ENCODE measurements at regions not wholly inside any gene's neighbourhood (a gene's known extent, or its start where the extent isn't known, plus 50 kb on each side); places are given as distances from the start of the nearest gene placed in this dataset.

DNA sequence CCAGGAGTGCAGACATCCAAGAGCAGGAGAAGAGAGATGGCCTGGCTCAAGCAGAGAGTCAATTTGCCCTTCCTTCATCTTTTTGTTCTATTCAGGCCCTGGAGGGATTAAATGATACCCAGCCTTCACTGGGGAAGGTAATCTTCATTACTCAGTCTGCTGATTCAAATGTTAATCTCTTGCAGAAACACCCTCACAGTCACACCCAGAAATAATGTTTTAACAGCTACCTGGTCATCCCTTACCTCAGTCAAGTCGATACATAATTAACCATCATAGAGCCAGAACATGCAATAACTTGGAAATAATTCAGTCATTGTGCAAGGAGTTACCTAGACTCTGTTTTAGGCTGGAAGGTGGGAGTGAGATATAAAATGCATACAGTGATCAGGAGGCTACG, 163.7 kb upstream of the TNP1 start:
- CTCF ChIA-PET, result no interaction called here
- H3K9me3 Mint-ChIP-seq (ENCODE audit: insufficient read depth), result no peaks in the 10 kb centered on the region
- no peak for DNase-seq

DNA sequence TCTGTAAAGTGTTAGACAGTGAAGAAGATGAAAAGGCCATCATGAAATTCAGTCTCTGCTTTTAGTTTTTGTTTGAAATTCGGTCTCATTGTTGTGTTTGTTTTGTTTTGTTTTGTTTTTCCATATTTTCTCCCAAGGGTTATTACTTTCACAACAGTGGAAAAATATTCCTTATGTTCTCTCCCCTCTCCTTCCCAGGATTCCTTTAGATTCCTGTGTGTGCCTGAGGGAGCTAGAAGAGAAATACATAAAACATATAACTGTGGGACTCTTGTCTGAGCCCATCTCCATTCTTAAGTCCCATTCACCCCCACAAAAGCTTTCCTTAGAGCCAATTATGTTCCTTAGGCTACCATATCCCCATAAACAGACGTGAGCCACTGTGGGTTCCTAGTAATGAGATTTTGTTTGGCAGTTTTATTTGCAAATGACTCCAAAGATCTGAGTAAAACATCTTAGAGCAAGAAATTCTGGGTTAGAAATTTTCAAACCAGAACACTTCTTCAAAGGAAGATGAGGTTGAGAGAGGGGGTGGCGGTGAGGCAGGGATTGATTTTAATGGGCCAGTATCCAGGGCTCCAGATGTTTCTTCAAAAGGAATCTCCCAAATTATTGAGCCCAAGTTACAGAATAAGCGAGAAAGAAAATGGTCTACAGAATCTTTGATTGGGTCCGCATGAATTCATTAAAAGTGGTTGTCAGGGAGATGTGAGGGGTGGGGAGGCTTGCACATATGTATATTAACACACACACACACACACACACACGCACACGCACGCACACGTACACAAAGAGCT, 157.8 kb upstream of the TNP1 start:
- Histone ChIP-seq H2AFZ (ENCODE audit: insufficient read depth, low read depth, low read length, poor library complexity, severe bottlenecking) (no peak overlapping the region), H3K79me2 (ENCODE audit: control insufficient read depth, insufficient read depth, low read length) (no peaks in the 10 kb centered on the region), H4K20me1 (ENCODE audit: control insufficient read depth, insufficient read depth, low read length, poor library complexity, severe bottlenecking) (no peaks in the 10 kb centered on the region), H3K9me3 (ENCODE audit: control extremely low read depth in 1 of 3, control insufficient read depth in 2 of 3, insufficient read depth in 1 of 3, low read length in 2 of 3) (no peaks in the 10 kb centered on the region), H3K4me2 (replicated peaks; ENCODE audit: low read depth, low read length, poor library complexity, severe bottlenecking) (no peak overlapping the region), H3K27ac (ENCODE audit: low read length in 2 of 2) (no peak overlapping the region), H3K27me3 (replicated peaks in 1 of 4; ENCODE audit: control extremely low read depth in 1 of 4, control insufficient read depth in 3 of 4, insufficient read depth in 4 of 4, low read length in 3 of 4) (peaks cover 0 to 3% (median 0%) of the 10 kb centered on the region in 4 experiments), H3K4me1 (ENCODE audit: control insufficient read depth in 2 of 2, insufficient read depth in 2 of 2, low read length in 2 of 2) (no peaks in the 10 kb centered on the region), H3K9ac (ENCODE audit: low read length) (no peak overlapping the region), H3K4me3 (ENCODE audit: control extremely low read depth in 1 of 5, extremely low read depth in 1 of 5, insufficient read depth in 1 of 5, low read depth in 2 of 5, low read length in 4 of 5) (no peak overlapping the region), H3K36me3 (replicated peaks in 1 of 2; ENCODE audit: control extremely low read depth in 1 of 2, control insufficient read depth in 1 of 2, extremely low read depth in 1 of 2, insufficient read depth in 2 of 2, low read length in 1 of 2) (no peaks in the 10 kb centered on the region)
- intact Hi-C loops (cut with micrococcal nuclease), result no loop called here
- WGBS (ENCODE audit: insufficient coverage), result no CpG with 5 or more reads among the region's 9 CpGs
- POLR2A ChIA-PET, result no interaction called here
- Mint-ChIP-seq H3K27me3 (peaks cover 24% of the 10 kb centered on the region), H3K4me3 (no peak overlapping the region), H3K27ac (no peak overlapping the region), H3K4me1 (no peaks in the 10 kb centered on the region), H3K9me3 (ENCODE audit: insufficient read depth) (no peaks in the 10 kb centered on the region)
- DNase-seq (no peak), ATAC-seq (ENCODE audit: low read depth) (no peak)
- TF ChIP-seq, protein P1, sequence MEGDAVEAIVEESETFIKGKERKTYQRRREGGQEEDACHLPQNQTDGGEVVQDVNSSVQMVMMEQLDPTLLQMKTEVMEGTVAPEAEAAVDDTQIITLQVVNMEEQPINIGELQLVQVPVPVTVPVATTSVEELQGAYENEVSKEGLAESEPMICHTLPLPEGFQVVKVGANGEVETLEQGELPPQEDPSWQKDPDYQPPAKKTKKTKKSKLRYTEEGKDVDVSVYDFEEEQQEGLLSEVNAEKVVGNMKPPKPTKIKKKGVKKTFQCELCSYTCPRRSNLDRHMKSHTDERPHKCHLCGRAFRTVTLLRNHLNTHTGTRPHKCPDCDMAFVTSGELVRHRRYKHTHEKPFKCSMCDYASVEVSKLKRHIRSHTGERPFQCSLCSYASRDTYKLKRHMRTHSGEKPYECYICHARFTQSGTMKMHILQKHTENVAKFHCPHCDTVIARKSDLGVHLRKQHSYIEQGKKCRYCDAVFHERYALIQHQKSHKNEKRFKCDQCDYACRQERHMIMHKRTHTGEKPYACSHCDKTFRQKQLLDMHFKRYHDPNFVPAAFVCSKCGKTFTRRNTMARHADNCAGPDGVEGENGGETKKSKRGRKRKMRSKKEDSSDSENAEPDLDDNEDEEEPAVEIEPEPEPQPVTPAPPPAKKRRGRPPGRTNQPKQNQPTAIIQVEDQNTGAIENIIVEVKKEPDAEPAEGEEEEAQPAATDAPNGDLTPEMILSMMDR (IDR thresholded peaks at IDR 0.05), result no peak
- no peak for TF ChIP-seq EZH2 (IDR thresholded peaks at IDR 0.05; ENCODE audit: borderline replicate concordance, insufficient read depth, low read depth, low read length, poor library complexity, severe bottlenecking)
- CTCF ChIA-PET, result no interaction called here

More for the DNA sequence above, 163.7 kb upstream of the TNP1 start:
- no peaks in the 10 kb centered on the region for H3K27me3 ChIP-seq (replicated peaks in 1 of 4; ENCODE audit: control extremely low read depth in 1 of 4, control insufficient read depth in 3 of 4, insufficient read depth in 4 of 4, low read length in 3 of 4)
- Mint-ChIP-seq H3K27ac (no peak overlapping the region), H3K27me3 (peaks cover 11% of the 10 kb centered on the region), H3K4me3 (no peak overlapping the region), H3K4me1 (no peaks in the 10 kb centered on the region)
- no peaks in the 10 kb centered on the region for H3K4me1 ChIP-seq (ENCODE audit: control insufficient read depth in 2 of 2, insufficient read depth in 2 of 2, low read length in 2 of 2)
- WGBS (ENCODE audit: insufficient coverage), result no CpG with 5 or more reads among the region's 2 CpGs
- POLR2A ChIA-PET, result no interaction called here
- no peak overlapping the region for H3K4me3 ChIP-seq (ENCODE audit: control extremely low read depth in 1 of 5, extremely low read depth in 1 of 5, insufficient read depth in 1 of 5, low read depth in 2 of 5, low read length in 4 of 5)
- no peak overlapping the region for H3K4me2 ChIP-seq (replicated peaks; ENCODE audit: low read depth, low read length, poor library complexity, severe bottlenecking)
- intact Hi-C loops (cut with micrococcal nuclease), result no loop called here
- H3K9me3 ChIP-seq (ENCODE audit: control extremely low read depth in 1 of 3, control insufficient read depth in 2 of 3, insufficient read depth in 1 of 3, low read length in 2 of 3), result no peaks in the 10 kb centered on the region
- TF ChIP-seq EZH2 (IDR thresholded peaks at IDR 0.05; ENCODE audit: borderline replicate concordance, insufficient read depth, low read depth, low read length, poor library complexity, severe bottlenecking), result no peak
- TF ChIP-seq, protein P1 (IDR thresholded peaks at IDR 0.05), result no peak
- H2AFZ ChIP-seq (ENCODE audit: insufficient read depth, low read depth, low read length, poor library complexity, severe bottlenecking), result no peak overlapping the region
- H3K36me3 ChIP-seq (replicated peaks in 1 of 2; ENCODE audit: control extremely low read depth in 1 of 2, control insufficient read depth in 1 of 2, extremely low read depth in 1 of 2, insufficient read depth in 2 of 2, low read length in 1 of 2), result no peaks in the 10 kb centered on the region
- no peaks in the 10 kb centered on the region for H3K79me2 ChIP-seq (ENCODE audit: control insufficient read depth, insufficient read depth, low read length)
- no peak for ATAC-seq (ENCODE audit: low read depth)
- no peak overlapping the region for H3K27ac ChIP-seq (ENCODE audit: low read length in 2 of 2)
- no peaks in the 10 kb centered on the region for H4K20me1 ChIP-seq (ENCODE audit: control insufficient read depth, insufficient read depth, low read length, poor library complexity, severe bottlenecking)
- no peak overlapping the region for H3K9ac ChIP-seq (ENCODE audit: low read length)
